PC-9 (cell line): ENCODE measurements at regions not wholly inside any gene's neighbourhood (a gene's known extent, or its start where the extent isn't known, plus 50 kb on each side); places are given as distances from the start of the nearest gene placed in this dataset.

Experiments used
- EZH2 ChIP-seq: fragments of 200-600 bp; sonication (generic); IDR thresholded peaks from 2 replicates; pipeline ENCODE4 v1.8.0; 2017; ENCODE audit warnings: antibody characterized with exemption, low read depth
- TF ChIP-seq, protein P1 (sequence below): fragments of 200-600 bp; sonication (generic); conservative IDR thresholded peaks from 2 replicates; pipeline ENCODE4 v1.6.1; 2017; ENCODE audit warnings: mixed run types, antibody characterized with exemption, mild to moderate bottlenecking, moderate library complexity

DNA sequence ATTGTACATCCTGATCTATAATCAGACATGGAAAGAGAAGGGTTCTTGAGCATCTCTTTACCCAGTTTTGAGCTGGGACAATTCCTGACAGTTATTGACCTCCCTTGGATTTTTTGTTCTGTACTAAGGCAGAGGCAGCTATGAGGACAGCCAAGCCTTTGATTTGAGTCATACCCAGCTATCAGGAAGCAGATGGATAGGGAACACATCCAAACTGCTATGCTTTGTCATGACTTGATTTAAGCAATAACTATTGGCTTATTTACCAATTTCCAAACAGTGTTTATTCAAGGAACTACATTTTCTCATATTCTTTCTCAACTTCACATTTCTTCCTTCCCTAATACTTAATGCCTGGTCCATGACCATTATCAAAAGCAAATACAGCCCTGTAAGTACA, 396.4 kb upstream of the STEAP1 start:
- TF ChIP-seq, protein P1, sequence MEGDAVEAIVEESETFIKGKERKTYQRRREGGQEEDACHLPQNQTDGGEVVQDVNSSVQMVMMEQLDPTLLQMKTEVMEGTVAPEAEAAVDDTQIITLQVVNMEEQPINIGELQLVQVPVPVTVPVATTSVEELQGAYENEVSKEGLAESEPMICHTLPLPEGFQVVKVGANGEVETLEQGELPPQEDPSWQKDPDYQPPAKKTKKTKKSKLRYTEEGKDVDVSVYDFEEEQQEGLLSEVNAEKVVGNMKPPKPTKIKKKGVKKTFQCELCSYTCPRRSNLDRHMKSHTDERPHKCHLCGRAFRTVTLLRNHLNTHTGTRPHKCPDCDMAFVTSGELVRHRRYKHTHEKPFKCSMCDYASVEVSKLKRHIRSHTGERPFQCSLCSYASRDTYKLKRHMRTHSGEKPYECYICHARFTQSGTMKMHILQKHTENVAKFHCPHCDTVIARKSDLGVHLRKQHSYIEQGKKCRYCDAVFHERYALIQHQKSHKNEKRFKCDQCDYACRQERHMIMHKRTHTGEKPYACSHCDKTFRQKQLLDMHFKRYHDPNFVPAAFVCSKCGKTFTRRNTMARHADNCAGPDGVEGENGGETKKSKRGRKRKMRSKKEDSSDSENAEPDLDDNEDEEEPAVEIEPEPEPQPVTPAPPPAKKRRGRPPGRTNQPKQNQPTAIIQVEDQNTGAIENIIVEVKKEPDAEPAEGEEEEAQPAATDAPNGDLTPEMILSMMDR: no peak
- TF ChIP-seq EZH2: no peak
